ENCODE measurements at regions not wholly inside any gene's neighbourhood (a gene's known extent, or its start where the extent isn't known, plus 50 kb on each side); places are given as distances from the start of the nearest gene placed in this dataset.
"Not testable (repeated sequence)": the region's sequence is repeated elsewhere in the genome, so short reads cannot be mapped to it uniquely, and the experiment has no call there.

- intact Hi-C loops (cut with micrococcal nuclease; ENCODE audit: unreplicated experiment) = no loop called here
- ChIA-PET POLR2A (interaction anchor here (0.7 kb wide), 1 partner anchor 51 kb away, joined by 3 read pairs; no protein-coding TSS in a partner anchor), CTCF (no interaction called here)
- Histone ChIP-seq H3K27ac (ENCODE audit: low read length) (no peak overlapping the region), H3K27me3 (ENCODE audit: control insufficient read depth, insufficient read depth, low read length) (no peaks in the 10 kb centered on the region), H3K9me3 (ENCODE audit: control insufficient read depth, insufficient read depth, low read depth, low read length) (no peaks in the 10 kb centered on the region), H3K4me3 (ENCODE audit: low read depth in 2 of 2, low read length in 2 of 2) (no peak overlapping the region), H3K36me3 (ENCODE audit: control insufficient read depth, insufficient read depth, low read length) (0 out of 2 replicates have a peak, but pooled peaks cover 2% of the 10 kb centered on the region), H3K4me1 (ENCODE audit: control insufficient read depth, insufficient read depth, low read length) (no peaks in the 10 kb centered on the region)
- in situ Hi-C loops (cut with HindIII; ENCODE audit: low pct_unique_long_range_greater_than_20kb, low sequenced_read_pairs) = no loop called here
- ATAC-seq (no peak), DNase-seq (ENCODE audit: low read depth, low spot score) (no peak)
- TF ChIP-seq REST (IDR thresholded peaks at IDR 0.05; ENCODE audit: insufficient read depth in 1 of 2, low read depth in 2 of 2, low read length in 1 of 2) = no peak
- no peak for TF ChIP-seq CTCF (IDR thresholded peaks at IDR 0.05)
- no peak for TF ChIP-seq TCF7L2 (IDR thresholded peaks at IDR 0.05; ENCODE audit: low read depth, low read length)
- TF ChIP-seq POLR2AphosphoS5 (IDR thresholded peaks at IDR 0.05; ENCODE audit: low read depth, low read length) = no peak
- no peak for TF ChIP-seq SIN3A (IDR thresholded peaks at IDR 0.05; ENCODE audit: borderline replicate concordance, insufficient read depth, low read depth, low read length)
- BruUV-seq (replicated peaks) = no TSS peak
These were observed 51.9 kb downstream of the ILRUN start for GRCh38 chr6:34644716-34645115.

GRCh38 chr6:34642427-34642826, 54.1 kb downstream of the ILRUN start:
- ChIA-PET POLR2A (no interaction called here), CTCF (no interaction called here)
- Histone ChIP-seq H3K36me3 (ENCODE audit: control insufficient read depth, insufficient read depth, low read length) (no peaks in the 10 kb centered on the region), H3K27me3 (ENCODE audit: control insufficient read depth, insufficient read depth, low read length) (no peaks in the 10 kb centered on the region), H3K27ac (ENCODE audit: low read length) (no peak overlapping the region), H3K9me3 (ENCODE audit: control insufficient read depth, insufficient read depth, low read depth, low read length) (no peaks in the 10 kb centered on the region), H3K4me3 (ENCODE audit: low read depth in 2 of 2, low read length in 2 of 2) (no peak overlapping the region), H3K4me1 (ENCODE audit: control insufficient read depth, insufficient read depth, low read length) (no peaks in the 10 kb centered on the region)
- ATAC-seq = no peak
- no TSS peak for BruUV-seq (replicated peaks)
- DNase-seq (ENCODE audit: low read depth, low spot score) = no peak
- intact Hi-C loops (cut with micrococcal nuclease; ENCODE audit: unreplicated experiment) (no loop called here), in situ Hi-C loops (cut with HindIII; ENCODE audit: low pct_unique_long_range_greater_than_20kb, low sequenced_read_pairs) (no loop called here)
- TF ChIP-seq REST (IDR thresholded peaks at IDR 0.05; ENCODE audit: insufficient read depth in 1 of 2, low read depth in 2 of 2, low read length in 1 of 2) (no peak), CTCF (IDR thresholded peaks at IDR 0.05) (no peak), SIN3A (IDR thresholded peaks at IDR 0.05; ENCODE audit: borderline replicate concordance, insufficient read depth, low read depth, low read length) (no peak), POLR2AphosphoS5 (IDR thresholded peaks at IDR 0.05; ENCODE audit: low read depth, low read length) (no peak), TCF7L2 (IDR thresholded peaks at IDR 0.05; ENCODE audit: low read depth, low read length) (no peak)

GRCh38 chr6:34640074-34640849, 56.3 kb downstream of the ILRUN start:
- DNase-seq (ENCODE audit: low read depth, low spot score); ATAC-seq; H3K9me3 ChIP-seq (ENCODE audit: control insufficient read depth, insufficient read depth, low read depth, low read length); in situ Hi-C loops (cut with HindIII; ENCODE audit: low pct_unique_long_range_greater_than_20kb, low sequenced_read_pairs); CTCF ChIA-PET; H3K36me3 ChIP-seq (ENCODE audit: control insufficient read depth, insufficient read depth, low read length); BruUV-seq (replicated peaks); H3K4me1 ChIP-seq (ENCODE audit: control insufficient read depth, insufficient read depth, low read length); POLR2A ChIA-PET; H3K27ac ChIP-seq (ENCODE audit: low read length); intact Hi-C loops (cut with micrococcal nuclease; ENCODE audit: unreplicated experiment); H3K4me3 ChIP-seq (ENCODE audit: low read depth in 2 of 2, low read length in 2 of 2); H3K27me3 ChIP-seq (ENCODE audit: control insufficient read depth, insufficient read depth, low read length): not testable (repeated sequence)
